ENCODE measurements at regions not wholly inside any gene's neighbourhood (a gene's known extent, or its start where the extent isn't known, plus 50 kb on each side); places are given as distances from the start of the nearest gene placed in this dataset.

- H3K18ac ChIP-seq (ENCODE audit: low read length), result no peak overlapping the region
- H2AK5ac ChIP-seq (ENCODE audit: low read length), result no peak overlapping the region
- no peak overlapping the region for H3K27ac ChIP-seq (ENCODE audit: low read depth, low read length)
- H4K5ac ChIP-seq (ENCODE audit: low read length), result no peak overlapping the region
- no peak overlapping the region for H3K23ac ChIP-seq (ENCODE audit: low read length)
- H3K79me1 ChIP-seq (ENCODE audit: low read length), result no peaks in the 10 kb centered on the region
- no peak overlapping the region for H3K56ac ChIP-seq (ENCODE audit: low read length)
- H3K4me2 ChIP-seq (ENCODE audit: low read length), result no peak overlapping the region
- H4K8ac ChIP-seq (ENCODE audit: low read depth, low read length), result no peak overlapping the region
- H2BK120ac ChIP-seq (ENCODE audit: low read depth, low read length), result no peak overlapping the region
- no peaks in the 10 kb centered on the region for H3K27me3 ChIP-seq (ENCODE audit: insufficient read depth, low read length, poor library complexity)
- no CpG with 5 or more reads among the region's 2 CpGs for WGBS (ENCODE audit: extremely low coverage, insufficient coverage, low lambda C conversion rate)
- no peak overlapping the region for H3K4me3 ChIP-seq (ENCODE audit: low read length)
- no peak for DNase-seq
- H3K36me3 ChIP-seq (ENCODE audit: control insufficient read depth, insufficient read depth, low read length), result no peaks in the 10 kb centered on the region
- H2BK15ac ChIP-seq (replicated peaks; ENCODE audit: low read depth), result no peak overlapping the region
- no peaks in the 10 kb centered on the region for H3K79me2 ChIP-seq (ENCODE audit: control insufficient read depth, insufficient read depth, low read length)
- H2BK5ac ChIP-seq (ENCODE audit: low read length), result no peak overlapping the region
- no peak overlapping the region for H3K9ac ChIP-seq (ENCODE audit: low read length)
- no peak overlapping the region for H3K4ac ChIP-seq (ENCODE audit: low read depth, low read length)
- H3K4me1 ChIP-seq (ENCODE audit: control insufficient read depth, low read depth, low read length), result peaks cover 12% of the 10 kb centered on the region
Observed at GRCh38 chr1:183730886-183731573, 73.9 kb upstream of the RGL1 start.

DNA sequence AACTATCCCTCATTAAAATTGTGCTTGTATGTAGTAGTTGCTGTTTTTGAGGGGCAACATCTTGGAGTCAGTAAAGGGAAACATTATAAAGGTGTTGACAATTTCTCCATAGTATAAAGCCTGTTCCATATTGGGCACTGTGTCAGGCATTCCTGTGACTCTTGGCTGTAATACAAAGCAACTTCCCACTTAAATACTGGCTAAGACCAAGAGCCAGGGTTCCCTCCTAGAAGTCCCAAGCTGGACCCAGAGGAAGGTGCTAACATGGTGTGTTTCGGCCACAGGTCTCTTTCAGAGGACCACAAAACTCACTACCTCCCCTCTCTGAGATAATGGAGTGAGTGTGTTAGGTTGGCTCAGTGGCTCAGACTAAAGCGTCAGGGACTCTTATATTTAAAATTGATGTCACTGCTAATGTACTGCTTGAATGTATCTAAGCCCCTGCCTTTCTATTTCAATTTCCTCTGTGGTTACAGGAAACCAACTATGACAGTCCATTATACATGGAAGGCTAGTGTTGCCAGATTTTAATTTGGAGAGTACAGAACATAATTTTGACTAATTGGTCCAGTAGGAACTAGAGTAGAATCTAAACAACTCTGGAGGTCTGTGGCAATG lies 74.7 kb upstream of the RGL1 start:
- Histone ChIP-seq H3K9ac (ENCODE audit: low read length) (no peak overlapping the region), H3K23ac (ENCODE audit: low read length) (no peak overlapping the region), H3K79me1 (ENCODE audit: low read length) (no peaks in the 10 kb centered on the region), H2AK5ac (ENCODE audit: low read length) (no peak overlapping the region), H3K56ac (ENCODE audit: low read length) (no peak overlapping the region), H2BK15ac (replicated peaks; ENCODE audit: low read depth) (no peak overlapping the region), H3K4me3 (ENCODE audit: low read length) (no peak overlapping the region), H4K8ac (ENCODE audit: low read depth, low read length) (no peak overlapping the region), H3K36me3 (ENCODE audit: control insufficient read depth, insufficient read depth, low read length) (no peaks in the 10 kb centered on the region), H3K18ac (ENCODE audit: low read length) (no peak overlapping the region), H3K27me3 (ENCODE audit: insufficient read depth, low read length, poor library complexity) (no peaks in the 10 kb centered on the region), H3K27ac (ENCODE audit: low read depth, low read length) (no peak overlapping the region), H2BK5ac (ENCODE audit: low read length) (no peak overlapping the region), H3K4me2 (ENCODE audit: low read length) (no peak overlapping the region), H3K4ac (ENCODE audit: low read depth, low read length) (no peak overlapping the region), H3K4me1 (ENCODE audit: control insufficient read depth, low read depth, low read length) (peaks cover 7% of the 10 kb centered on the region), H4K5ac (ENCODE audit: low read length) (no peak overlapping the region), H3K79me2 (ENCODE audit: control insufficient read depth, insufficient read depth, low read length) (no peaks in the 10 kb centered on the region), H2BK120ac (ENCODE audit: low read depth, low read length) (peak overlapping the region; percentile 21)
- no peak for DNase-seq
- no CpG with 5 or more reads among the region's 2 CpGs for WGBS (ENCODE audit: extremely low coverage, insufficient coverage, low lambda C conversion rate)

DNA sequence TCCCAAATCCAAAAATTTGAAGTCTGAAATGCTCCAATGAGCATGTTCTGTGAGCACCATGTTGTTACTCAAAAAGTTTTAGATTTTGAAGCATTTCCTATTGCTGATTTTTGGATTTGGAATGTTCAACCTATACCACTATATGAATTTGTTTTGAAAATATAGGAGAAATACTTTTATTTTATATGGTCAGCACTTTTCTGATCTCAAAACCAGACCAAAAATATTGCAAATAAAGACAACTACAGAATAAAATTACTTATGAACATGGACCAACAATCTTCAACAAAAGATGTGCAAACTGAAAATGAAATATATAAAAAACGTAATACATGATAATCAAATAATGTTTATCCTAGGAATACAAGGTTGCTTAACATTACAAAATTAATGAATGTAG lies 73.7 kb upstream of the APOBEC4 start:
- Histone ChIP-seq H3K23ac (ENCODE audit: low read length) (no peak overlapping the region), H3K27ac (ENCODE audit: low read depth, low read length) (no peak overlapping the region), H2BK120ac (ENCODE audit: low read depth, low read length) (no peak overlapping the region), H3K79me1 (ENCODE audit: low read length) (no peaks in the 10 kb centered on the region), H3K9ac (ENCODE audit: low read length) (no peak overlapping the region), H3K18ac (ENCODE audit: low read length) (no peak overlapping the region), H3K4me1 (ENCODE audit: control insufficient read depth, low read depth, low read length) (peaks cover 1% of the 10 kb centered on the region), H3K4me3 (ENCODE audit: low read length) (no peak overlapping the region), H3K56ac (ENCODE audit: low read length) (no peak overlapping the region), H2BK15ac (replicated peaks; ENCODE audit: low read depth) (no peak overlapping the region), H3K79me2 (ENCODE audit: control insufficient read depth, insufficient read depth, low read length) (no peaks in the 10 kb centered on the region), H2AK5ac (ENCODE audit: low read length) (no peak overlapping the region), H4K8ac (ENCODE audit: low read depth, low read length) (no peak overlapping the region), H3K36me3 (ENCODE audit: control insufficient read depth, insufficient read depth, low read length) (no peaks in the 10 kb centered on the region), H3K4ac (ENCODE audit: low read depth, low read length) (no peak overlapping the region), H3K4me2 (ENCODE audit: low read length) (no peak overlapping the region), H2BK5ac (ENCODE audit: low read length) (no peak overlapping the region), H3K27me3 (ENCODE audit: insufficient read depth, low read length, poor library complexity) (no peaks in the 10 kb centered on the region), H4K5ac (ENCODE audit: low read length) (no peak overlapping the region)
- no peak for DNase-seq
- WGBS (ENCODE audit: extremely low coverage, insufficient coverage, low lambda C conversion rate), result no CpG with 5 or more reads among the region's 1 CpG

GRCh38 chr1:183724350-183725042 lies 71.4 kb upstream of the APOBEC4 start:
- no peak overlapping the region for H2BK5ac ChIP-seq (ENCODE audit: low read length)
- no peaks in the 10 kb centered on the region for H3K79me2 ChIP-seq (ENCODE audit: control insufficient read depth, insufficient read depth, low read length)
- no peak overlapping the region for H4K8ac ChIP-seq (ENCODE audit: low read depth, low read length)
- H3K4me2 ChIP-seq (ENCODE audit: low read length), result no peak overlapping the region
- no peak overlapping the region for H3K56ac ChIP-seq (ENCODE audit: low read length)
- H3K79me1 ChIP-seq (ENCODE audit: low read length), result no peaks in the 10 kb centered on the region
- no peaks in the 10 kb centered on the region for H3K27me3 ChIP-seq (ENCODE audit: insufficient read depth, low read length, poor library complexity)
- H3K23ac ChIP-seq (ENCODE audit: low read length), result no peak overlapping the region
- H3K4me3 ChIP-seq (ENCODE audit: low read length), result no peak overlapping the region
- H2BK120ac ChIP-seq (ENCODE audit: low read depth, low read length), result no peak overlapping the region
- no peak overlapping the region for H3K18ac ChIP-seq (ENCODE audit: low read length)
- no peak overlapping the region for H3K4ac ChIP-seq (ENCODE audit: low read depth, low read length)
- no peak overlapping the region for H2BK15ac ChIP-seq (replicated peaks; ENCODE audit: low read depth)
- no peak overlapping the region for H2AK5ac ChIP-seq (ENCODE audit: low read length)
- H3K9ac ChIP-seq (ENCODE audit: low read length), result no peak overlapping the region
- H3K27ac ChIP-seq (ENCODE audit: low read depth, low read length), result no peak overlapping the region
- H3K36me3 ChIP-seq (ENCODE audit: control insufficient read depth, insufficient read depth, low read length), result no peaks in the 10 kb centered on the region
- H3K4me1 ChIP-seq (ENCODE audit: control insufficient read depth, low read depth, low read length), result no peaks in the 10 kb centered on the region
- H4K5ac ChIP-seq (ENCODE audit: low read length), result no peak overlapping the region
- no peak for DNase-seq
- no CpG with 5 or more reads among the region's 5 CpGs for WGBS (ENCODE audit: extremely low coverage, insufficient coverage, low lambda C conversion rate)

- H4K5ac ChIP-seq (ENCODE audit: low read length), result no peak overlapping the region
- H3K9ac ChIP-seq (ENCODE audit: low read length), result no peak overlapping the region
- H2BK15ac ChIP-seq (replicated peaks; ENCODE audit: low read depth), result no peak overlapping the region
- no peak for DNase-seq
- no CpG with 5 or more reads among the region's 2 CpGs for WGBS (ENCODE audit: extremely low coverage, insufficient coverage, low lambda C conversion rate)
- no peak overlapping the region for H3K18ac ChIP-seq (ENCODE audit: low read length)
- H3K27me3 ChIP-seq (ENCODE audit: insufficient read depth, low read length, poor library complexity), result no peaks in the 10 kb centered on the region
- H3K36me3 ChIP-seq (ENCODE audit: control insufficient read depth, insufficient read depth, low read length), result no peaks in the 10 kb centered on the region
- H4K8ac ChIP-seq (ENCODE audit: low read depth, low read length), result no peak overlapping the region
- no peak overlapping the region for H3K27ac ChIP-seq (ENCODE audit: low read depth, low read length)
- H3K4me2 ChIP-seq (ENCODE audit: low read length), result no peak overlapping the region
- no peaks in the 10 kb centered on the region for H3K4me1 ChIP-seq (ENCODE audit: control insufficient read depth, low read depth, low read length)
- no peak overlapping the region for H3K23ac ChIP-seq (ENCODE audit: low read length)
- no peak overlapping the region for H3K56ac ChIP-seq (ENCODE audit: low read length)
- H2BK5ac ChIP-seq (ENCODE audit: low read length), result no peak overlapping the region
- no peak overlapping the region for H2BK120ac ChIP-seq (ENCODE audit: low read depth, low read length)
- H3K4me3 ChIP-seq (ENCODE audit: low read length), result no peak overlapping the region
- no peak overlapping the region for H2AK5ac ChIP-seq (ENCODE audit: low read length)
- no peaks in the 10 kb centered on the region for H3K79me1 ChIP-seq (ENCODE audit: low read length)
- H3K79me2 ChIP-seq (ENCODE audit: control insufficient read depth, insufficient read depth, low read length), result no peaks in the 10 kb centered on the region
- no peak overlapping the region for H3K4ac ChIP-seq (ENCODE audit: low read depth, low read length)
Observed at GRCh38 chr1:183723571-183723970, 70.5 kb upstream of the APOBEC4 start.

Measured in mesendoderm (in vitro differentiated cells).